IMR-90 (cell line): ENCODE measurements at regions not wholly inside any gene's neighbourhood (a gene's known extent, or its start where the extent isn't known, plus 50 kb on each side); places are given as distances from the start of the nearest gene placed in this dataset.

Experiments
- ATAC-seq: fragments of 200-7000 bp; cut with Tn5 transposase; 2 replicates; pipeline ENCODE4 v1.9.1; 2020; ENCODE audit warnings: low read depth, mild to moderate bottlenecking, moderate library complexity
- BruUV-seq: library from RNA; stranded (reverse); fragments of 400-500 nt; replicated peaks from 2 replicates; lab custom pipeline; 2021; lab: Mats Ljungman, UMichigan
- CTCF ChIA-PET: fragments of 300-600 bp; formaldehyde crosslinking; extraction: SDS; loops from one replicate; lab custom pipeline; 2021; ENCODE audit warnings: antibody characterized with exemption; lab: Yijun Ruan, JAX
- POLR2A ChIA-PET: fragments of 300-600 bp; sonication (Branson Sonifier 250); formaldehyde crosslinking; loops from one replicate; lab custom pipeline; 2022; ENCODE audit warnings: antibody characterized with exemption; ENCODE audit not compliant: unreplicated experiment; lab: Charles Lee
- DNase-seq: peaks from one replicate; pipeline ENCODE4 v3.0.0; 2013
- H2AFZ ChIP-seq: replicated peaks from 2 replicates; pipeline ENCODE3; 2013; ENCODE audit warnings: low read length, mild to moderate bottlenecking; ENCODE audit not compliant: poor library complexity
- H2AK5ac ChIP-seq: 2 replicates; pipeline ENCODE4 v1.6.1; 2013; ENCODE audit warnings: low read depth, low read length, inconsistent platforms
- H2AK9ac ChIP-seq: replicated peaks from 2 replicates; pipeline ENCODE3; 2013; ENCODE audit warnings: mild to moderate bottlenecking, low read depth, low read length, moderate library complexity; ENCODE audit not compliant: poor library complexity
- H2BK120ac ChIP-seq: 2 replicates; pipeline ENCODE4 v1.6.1; 2013; ENCODE audit warnings: low read depth, low read length, inconsistent platforms
- H2BK15ac ChIP-seq: 3 replicates; pipeline ENCODE4 v1.6.1; 2013; ENCODE audit warnings: low read depth, low read length, inconsistent platforms
- H2BK20ac ChIP-seq: 2 replicates; pipeline ENCODE4 v1.6.1; 2013; ENCODE audit warnings: low read depth, mild to moderate bottlenecking, inconsistent platforms, low read length, moderate library complexity
- H2BK5ac ChIP-seq: 2 replicates; pipeline ENCODE4 v1.6.1; 2013; ENCODE audit warnings: mild to moderate bottlenecking, low read depth, low read length, inconsistent platforms; ENCODE audit not compliant: poor library complexity, severe bottlenecking
- H3K14ac ChIP-seq: replicated peaks from 2 replicates; pipeline ENCODE4 v1.6.1; 2013; ENCODE audit warnings: low read depth, low read length, inconsistent platforms
- H3K18ac ChIP-seq: 2 replicates; pipeline ENCODE4 v1.6.1; 2013; ENCODE audit warnings: low read depth, low read length, control low read depth
- H3K23ac ChIP-seq: 2 replicates; pipeline ENCODE4 v1.6.1; 2013; ENCODE audit warnings: low read depth, low read length, inconsistent platforms
- H3K27ac ChIP-seq: 2 replicates; pipeline ENCODE4 v1.5.1; 2013; ENCODE audit warnings: mild to moderate bottlenecking, control low read depth, low read length; ENCODE audit not compliant: insufficient read depth
- H3K27me3 ChIP-seq: 2 replicates; pipeline ENCODE4 v1.6.1; 2013; ENCODE audit warnings: low read length; ENCODE audit not compliant: control insufficient read depth, insufficient read depth
- H3K36me3 ChIP-seq: 2 replicates; pipeline ENCODE4 v1.6.1; 2013; ENCODE audit warnings: low read length, mixed read lengths; ENCODE audit not compliant: control insufficient read depth, insufficient read depth
- H3K4ac ChIP-seq: 2 replicates; pipeline ENCODE4 v1.6.1; 2013; ENCODE audit warnings: low read depth, low read length, inconsistent platforms
- H3K4me1 ChIP-seq: 2 replicates; pipeline ENCODE4 v1.6.1; 2013; ENCODE audit warnings: low read length, mixed read lengths; ENCODE audit not compliant: control insufficient read depth, insufficient read depth
- H3K4me2 ChIP-seq: 2 replicates; pipeline ENCODE4 v1.6.1; 2013; ENCODE audit warnings: low read depth, mild to moderate bottlenecking, control low read depth, low read length, moderate library complexity
- H3K4me3 ChIP-seq: 2 replicates; pipeline ENCODE4 v1.5.1; 2013; ENCODE audit warnings: low read depth, mild to moderate bottlenecking, control low read depth, low read length, moderate library complexity; ENCODE audit not compliant: insufficient read depth
- H3K56ac ChIP-seq: 2 replicates; pipeline ENCODE4 v1.6.1; 2013; ENCODE audit warnings: low read length, inconsistent platforms; ENCODE audit not compliant: insufficient read depth; ENCODE audit errors: extremely low read depth
- H3K79me1 ChIP-seq, 2 experiments: 2 replicates each; pipeline ENCODE4 v1.6.1; 2013; ENCODE audit warnings: low read length in 2 of 2, inconsistent platforms in 1 of 2, low read depth in 1 of 2
- H3K9ac ChIP-seq: 2 replicates; pipeline ENCODE4 v1.6.1; 2013; ENCODE audit warnings: low read depth, low read length, control low read depth
- H3K9me1 ChIP-seq: 2 replicates; pipeline ENCODE4 v1.6.1; 2013; ENCODE audit warnings: low read length, inconsistent platforms; ENCODE audit not compliant: insufficient read depth
- H3K9me3 ChIP-seq: 2 replicates; pipeline ENCODE4 v1.6.1; 2013; ENCODE audit warnings: low read length; ENCODE audit not compliant: control insufficient read depth, insufficient read depth
- H4K20me1 ChIP-seq: 2 replicates; pipeline ENCODE4 v1.6.1; 2013; ENCODE audit warnings: low read length, inconsistent platforms; ENCODE audit not compliant: insufficient read depth
- H4K5ac ChIP-seq: 2 replicates; pipeline ENCODE4 v1.6.1; 2013; ENCODE audit warnings: mild to moderate bottlenecking, low read depth, low read length, control low read depth
- H4K8ac ChIP-seq, 2 experiments: 2 replicates each; pipeline ENCODE4 v1.6.1; 2013; ENCODE audit warnings: low read depth in 2 of 2, low read length in 2 of 2, control low read depth in 1 of 2, inconsistent platforms in 1 of 2
- H4K91ac ChIP-seq: 2 replicates; pipeline ENCODE4 v1.6.1; 2013; ENCODE audit warnings: low read depth, low read length, inconsistent platforms; ENCODE audit not compliant: insufficient read depth
- BHLHE40 ChIP-seq: fragments of 150-350 bp; IDR thresholded peaks from 2 replicates; pipeline ENCODE4 v1.6.1; 2016; ENCODE audit warnings: mild to moderate bottlenecking, low read depth, low read length
- CEBPB ChIP-seq: IDR thresholded peaks from 2 replicates; pipeline ENCODE4 v1.6.1; 2012; ENCODE audit warnings: low read depth, low read length, improper control_type of control experiment
- CHD1 ChIP-seq: IDR thresholded peaks from 2 replicates; pipeline ENCODE4 v1.6.1; 2012; ENCODE audit warnings: low read depth, low read length, improper control_type of control experiment
- FOS ChIP-seq: fragments of 150-350 bp; IDR thresholded peaks from 2 replicates; pipeline ENCODE4 v1.6.1; 2016; ENCODE audit warnings: low read depth, low read length
- MAFK ChIP-seq: IDR thresholded peaks from 2 replicates; pipeline ENCODE4 v1.6.1; 2012; ENCODE audit warnings: low read depth, low read length, improper control_type of control experiment
- MAZ ChIP-seq: IDR thresholded peaks from 2 replicates; pipeline ENCODE4 v1.6.1; 2012; ENCODE audit warnings: low read depth, mild to moderate bottlenecking, low read length, improper control_type of control experiment, moderate library complexity, borderline replicate concordance
- MXI1 ChIP-seq: IDR thresholded peaks from 2 replicates; pipeline ENCODE4 v1.6.1; 2012; ENCODE audit warnings: low read depth, mild to moderate bottlenecking, low read length, moderate library complexity, borderline replicate concordance
- NFE2L2 ChIP-seq: fragments of 150-350 bp; IDR thresholded peaks from 2 replicates; pipeline ENCODE4 v1.6.1; 2016; ENCODE audit warnings: low read depth, mild to moderate bottlenecking, low read length
- POLR2A ChIP-seq: IDR thresholded peaks from 2 replicates; pipeline ENCODE4 v1.6.1; 2012; ENCODE audit warnings: mild to moderate bottlenecking, low read depth, low read length
- RAD21 ChIP-seq: IDR thresholded peaks from 2 replicates; pipeline ENCODE4 v1.6.1; 2012; ENCODE audit warnings: low read length, improper control_type of control experiment
- RCOR1 ChIP-seq: IDR thresholded peaks from 2 replicates; pipeline ENCODE4 v1.6.1; 2012; ENCODE audit warnings: mild to moderate bottlenecking, low read length, improper control_type of control experiment; ENCODE audit not compliant: insufficient replicate concordance
- RFX5 ChIP-seq: IDR thresholded peaks from 2 replicates; pipeline ENCODE4 v1.8.0; 2012; ENCODE audit warnings: low read depth, mild to moderate bottlenecking, low read length, moderate library complexity
- SMC3 ChIP-seq: fragments of 150-350 bp; IDR thresholded peaks from 2 replicates; pipeline ENCODE4 v1.6.1; 2016; ENCODE audit warnings: low read depth, mild to moderate bottlenecking, antibody characterized with exemption, low read length, moderate library complexity
- WGBS, 2 experiments: methylation state at CpG; one replicate each; pipeline versions ENCODE4 v1.1.5 to v1.1.7; 2013; ENCODE audit warnings: missing lambda C conversion rate in 2 of 2; ENCODE audit not compliant: insufficient read length in 1 of 2; ENCODE audit errors: extremely low coverage in 2 of 2; 5-methylcytosine and 5-hydroxymethylcytosine counted together
- dilution Hi-C: fragments of 300-500 bp; cut with HindIII; formaldehyde crosslinking; loops from one replicate; pipeline ENCODE4 v1.14.3; 2018; ENCODE audit warnings: low sequenced_read_pairs; ENCODE audit not compliant: unreplicated experiment
- in situ Hi-C: fragments of 300-500 bp; cut with MboI; formaldehyde crosslinking; loops from 3 replicates; pipeline ENCODE4 v1.14.3; 2019; ENCODE audit warnings: low sequenced_read_pairs, inconsistent platforms, mixed read lengths
- intact Hi-C: fragments of 100-400 bp; cut with micrococcal nuclease; formaldehyde crosslinking; loops from 2 replicates; pipeline ENCODE4 v1.10.0; 2022
- TF ChIP-seq, protein P1 (sequence below): fragments of 150-350 bp; IDR thresholded peaks from 2 replicates; pipeline ENCODE4 v1.6.1; 2017; ENCODE audit warnings: mild to moderate bottlenecking, antibody characterized with exemption, low read length, low read depth
- TF ChIP-seq, protein P2 (sequence below): conservative IDR thresholded peaks from 2 replicates; pipeline ENCODE4 v1.5.1; 2012; ENCODE audit warnings: mild to moderate bottlenecking, low read depth, low read length, improper control_type of control experiment
- TF ChIP-seq, protein P3 (sequence below): fragments of 150-350 bp; IDR thresholded peaks from 2 replicates; pipeline ENCODE4 v1.6.1; 2016; ENCODE audit warnings: low read depth, mild to moderate bottlenecking, low read length, moderate library complexity, borderline replicate concordance

DNA sequence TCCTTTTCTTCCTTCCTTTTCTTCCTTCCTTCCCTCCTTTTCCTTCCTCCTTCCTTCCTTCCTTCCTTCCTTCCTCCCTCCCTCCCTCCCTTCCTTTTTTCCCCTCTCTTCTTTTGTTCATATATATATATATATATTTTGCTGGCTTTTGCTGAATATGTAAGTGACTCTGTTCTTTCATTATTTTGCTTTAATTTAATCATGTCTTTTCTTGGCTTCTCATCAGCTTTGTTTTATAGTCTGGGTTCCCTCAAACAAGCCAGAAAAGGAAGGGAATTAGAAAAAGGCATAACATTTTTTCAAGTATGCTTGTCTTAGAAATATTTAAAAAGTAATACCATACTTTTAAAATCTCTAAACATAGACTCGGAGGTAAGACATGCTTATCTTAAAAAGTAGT, 219.9 kb upstream of the ATXN7L3B start:
- TF ChIP-seq MAZ (no peak), BHLHE40 (no peak), CHD1 (no peak), RCOR1 (no peak), SMC3 (no peak), NFE2L2 (no peak), CEBPB (no peak), POLR2A (no peak), MAFK (no peak), FOS (no peak), RFX5 (no peak), MXI1 (no peak), RAD21 (no peak)
- TF ChIP-seq, protein P1, sequence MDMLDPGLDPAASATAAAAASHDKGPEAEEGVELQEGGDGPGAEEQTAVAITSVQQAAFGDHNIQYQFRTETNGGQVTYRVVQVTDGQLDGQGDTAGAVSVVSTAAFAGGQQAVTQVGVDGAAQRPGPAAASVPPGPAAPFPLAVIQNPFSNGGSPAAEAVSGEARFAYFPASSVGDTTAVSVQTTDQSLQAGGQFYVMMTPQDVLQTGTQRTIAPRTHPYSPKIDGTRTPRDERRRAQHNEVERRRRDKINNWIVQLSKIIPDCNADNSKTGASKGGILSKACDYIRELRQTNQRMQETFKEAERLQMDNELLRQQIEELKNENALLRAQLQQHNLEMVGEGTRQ, result no peak
- TF ChIP-seq, protein P2, sequence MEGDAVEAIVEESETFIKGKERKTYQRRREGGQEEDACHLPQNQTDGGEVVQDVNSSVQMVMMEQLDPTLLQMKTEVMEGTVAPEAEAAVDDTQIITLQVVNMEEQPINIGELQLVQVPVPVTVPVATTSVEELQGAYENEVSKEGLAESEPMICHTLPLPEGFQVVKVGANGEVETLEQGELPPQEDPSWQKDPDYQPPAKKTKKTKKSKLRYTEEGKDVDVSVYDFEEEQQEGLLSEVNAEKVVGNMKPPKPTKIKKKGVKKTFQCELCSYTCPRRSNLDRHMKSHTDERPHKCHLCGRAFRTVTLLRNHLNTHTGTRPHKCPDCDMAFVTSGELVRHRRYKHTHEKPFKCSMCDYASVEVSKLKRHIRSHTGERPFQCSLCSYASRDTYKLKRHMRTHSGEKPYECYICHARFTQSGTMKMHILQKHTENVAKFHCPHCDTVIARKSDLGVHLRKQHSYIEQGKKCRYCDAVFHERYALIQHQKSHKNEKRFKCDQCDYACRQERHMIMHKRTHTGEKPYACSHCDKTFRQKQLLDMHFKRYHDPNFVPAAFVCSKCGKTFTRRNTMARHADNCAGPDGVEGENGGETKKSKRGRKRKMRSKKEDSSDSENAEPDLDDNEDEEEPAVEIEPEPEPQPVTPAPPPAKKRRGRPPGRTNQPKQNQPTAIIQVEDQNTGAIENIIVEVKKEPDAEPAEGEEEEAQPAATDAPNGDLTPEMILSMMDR, result no peak
- TF ChIP-seq, protein P3, sequence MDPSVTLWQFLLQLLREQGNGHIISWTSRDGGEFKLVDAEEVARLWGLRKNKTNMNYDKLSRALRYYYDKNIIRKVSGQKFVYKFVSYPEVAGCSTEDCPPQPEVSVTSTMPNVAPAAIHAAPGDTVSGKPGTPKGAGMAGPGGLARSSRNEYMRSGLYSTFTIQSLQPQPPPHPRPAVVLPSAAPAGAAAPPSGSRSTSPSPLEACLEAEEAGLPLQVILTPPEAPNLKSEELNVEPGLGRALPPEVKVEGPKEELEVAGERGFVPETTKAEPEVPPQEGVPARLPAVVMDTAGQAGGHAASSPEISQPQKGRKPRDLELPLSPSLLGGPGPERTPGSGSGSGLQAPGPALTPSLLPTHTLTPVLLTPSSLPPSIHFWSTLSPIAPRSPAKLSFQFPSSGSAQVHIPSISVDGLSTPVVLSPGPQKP, result no peak
- no peaks in the 10 kb centered on the region for H3K27me3 ChIP-seq
- no peak for DNase-seq
- no peak overlapping the region for H4K8ac ChIP-seq
- H2AFZ ChIP-seq, result no peak overlapping the region
- no peaks in the 10 kb centered on the region for H3K9me1 ChIP-seq
- no peaks in the 10 kb centered on the region for H4K20me1 ChIP-seq
- no peak overlapping the region for H3K9ac ChIP-seq
- H3K4me2 ChIP-seq, result no peak overlapping the region
- ChIA-PET CTCF (no interaction called here), POLR2A (no interaction called here)
- no peak overlapping the region for H3K4me3 ChIP-seq
- BruUV-seq, result no TSS peak
- no peak overlapping the region for H2BK120ac ChIP-seq
- dilution Hi-C loops (no loop called here), in situ Hi-C loops (no loop called here), intact Hi-C loops (no loop called here)
- H4K91ac ChIP-seq, result no peak overlapping the region
- H4K5ac ChIP-seq, result no peak overlapping the region
- no peaks in the 10 kb centered on the region for H3K36me3 ChIP-seq
- no peak overlapping the region for H2BK20ac ChIP-seq
- WGBS, 2 experiments, result no CpG with 5 or more reads among the region's 1 CpG
- H2AK5ac ChIP-seq, result no peak overlapping the region
- H3K56ac ChIP-seq, result no peak overlapping the region
- no peak overlapping the region for H3K4ac ChIP-seq
- H3K9me3 ChIP-seq, result peaks cover 2% of the 10 kb centered on the region; the same call in 1 of the 2 replicates
- H2BK15ac ChIP-seq, result no peak overlapping the region
- no peak overlapping the region for H3K18ac ChIP-seq
- H2AK9ac ChIP-seq, result no peak overlapping the region
- no peaks in the 10 kb centered on the region for H3K4me1 ChIP-seq
- ATAC-seq, result no peak
- no peak overlapping the region for H3K27ac ChIP-seq
- H3K23ac ChIP-seq, result no peak overlapping the region
- no peaks in the 10 kb centered on the region for H3K79me1 ChIP-seq
- H3K14ac ChIP-seq, result no peak overlapping the region
- no peak overlapping the region for H2BK5ac ChIP-seq
